ENCODE measurements at regions not wholly inside any gene's neighbourhood (a gene's known extent, or its start where the extent isn't known, plus 50 kb on each side); places are given as distances from the start of the nearest gene placed in this dataset.
A peak's percentile ranks its signal among the peaks of the same experiment; 100 is the strongest.
"Not testable (repeated sequence)": the region's sequence is repeated elsewhere in the genome, so short reads cannot be mapped to it uniquely, and the experiment has no call there.

DNA sequence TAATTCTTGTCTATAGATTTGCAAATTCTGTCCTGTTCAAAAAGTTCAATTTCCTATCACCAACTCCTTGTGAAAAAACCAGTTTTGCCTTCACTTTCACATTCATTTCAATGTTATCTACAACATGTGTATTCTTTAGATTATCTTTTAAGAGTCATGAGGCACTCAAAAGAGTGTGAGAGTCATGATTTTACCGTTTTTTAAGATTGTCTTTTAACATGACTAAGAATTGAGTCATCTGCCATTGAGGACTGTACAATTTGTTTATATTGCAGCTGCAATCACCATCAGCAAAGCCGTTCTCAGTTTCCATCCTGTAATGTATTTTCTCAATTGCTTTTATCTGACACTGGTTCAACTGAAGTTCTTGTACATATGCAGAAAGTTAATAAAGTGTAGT lies 275.8 kb downstream of the LNPK start:
- DNase-seq, result no peak
- TF ChIP-seq POLR2A (IDR thresholded peaks at IDR 0.05; ENCODE audit: low read length) (no peak), GATA1 (IDR thresholded peaks at IDR 0.05; ENCODE audit: low read depth, low read length) (no peak)

DNA sequence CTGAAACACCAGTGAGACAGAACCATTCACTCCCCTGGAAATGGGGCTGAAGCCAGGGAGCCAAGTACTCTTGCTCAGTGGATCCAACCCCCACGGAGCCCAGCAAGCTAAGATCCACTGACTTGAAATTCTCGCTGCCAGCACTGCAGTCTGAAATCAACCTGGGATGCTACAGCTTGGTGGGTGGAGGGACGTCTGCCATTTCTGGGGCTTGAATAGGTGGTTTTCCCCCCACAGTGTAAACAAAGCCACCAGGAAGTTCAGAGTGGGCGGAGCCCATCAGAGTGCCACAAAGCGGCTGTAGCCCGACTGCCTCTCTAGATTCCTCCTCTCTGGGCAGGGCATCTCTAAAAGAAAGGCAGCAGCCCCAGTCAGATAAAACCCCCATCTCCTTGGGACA lies 292.8 kb downstream of the LNPK start:
- no peak for TF ChIP-seq GATA1 (IDR thresholded peaks at IDR 0.05; ENCODE audit: low read depth, low read length)
- no peak for TF ChIP-seq POLR2A (IDR thresholded peaks at IDR 0.05; ENCODE audit: low read length)

DNA sequence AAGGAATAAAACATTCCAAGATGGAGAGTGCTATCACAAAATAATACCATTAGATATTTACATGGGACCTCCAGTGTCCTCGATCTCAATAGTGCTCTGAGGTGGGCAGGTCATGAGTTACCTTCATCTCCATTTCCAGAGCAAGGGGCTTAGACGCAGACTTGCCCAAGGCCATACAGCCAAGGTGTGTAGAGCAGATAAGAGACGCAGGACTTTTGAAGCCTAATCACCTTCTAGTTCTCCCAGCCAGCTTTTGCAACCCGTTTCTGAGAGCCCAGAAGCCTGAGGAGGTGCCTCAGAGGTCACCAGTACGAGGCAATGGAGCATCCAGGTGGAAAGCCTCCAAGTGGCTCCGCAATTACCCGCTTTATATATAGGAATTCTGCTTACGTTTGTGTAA lies 294.7 kb downstream of the LNPK start:
- no peak for TF ChIP-seq POLR2A (IDR thresholded peaks at IDR 0.05; ENCODE audit: low read length)
- no peak for TF ChIP-seq GATA1 (IDR thresholded peaks at IDR 0.05; ENCODE audit: low read depth, low read length)
- no peak for DNase-seq

More for the DNA sequence above, 292.8 kb downstream of the LNPK start:
- no peak for DNase-seq

DNA sequence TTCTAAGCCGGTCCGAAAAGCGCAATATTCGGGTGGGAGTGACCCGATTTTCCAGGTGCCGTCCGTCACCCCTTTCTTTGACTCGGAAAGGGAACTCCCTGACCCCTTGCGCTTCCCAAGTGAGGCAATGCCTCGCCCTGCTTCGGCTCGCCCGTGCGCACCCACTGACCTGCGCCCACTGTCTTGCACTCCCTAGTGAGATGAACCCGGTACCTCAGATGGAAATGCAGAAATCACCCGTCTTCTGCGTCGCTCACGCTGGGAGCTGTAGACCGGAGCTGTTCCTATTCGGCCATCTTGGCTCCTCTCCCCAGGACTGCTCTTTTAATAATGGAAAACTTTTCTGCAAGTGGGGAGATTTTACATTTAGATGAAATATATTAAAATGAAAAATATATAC lies 297.5 kb downstream of the LNPK start:
- DNase-seq, result not testable (repeated sequence)

DNA sequence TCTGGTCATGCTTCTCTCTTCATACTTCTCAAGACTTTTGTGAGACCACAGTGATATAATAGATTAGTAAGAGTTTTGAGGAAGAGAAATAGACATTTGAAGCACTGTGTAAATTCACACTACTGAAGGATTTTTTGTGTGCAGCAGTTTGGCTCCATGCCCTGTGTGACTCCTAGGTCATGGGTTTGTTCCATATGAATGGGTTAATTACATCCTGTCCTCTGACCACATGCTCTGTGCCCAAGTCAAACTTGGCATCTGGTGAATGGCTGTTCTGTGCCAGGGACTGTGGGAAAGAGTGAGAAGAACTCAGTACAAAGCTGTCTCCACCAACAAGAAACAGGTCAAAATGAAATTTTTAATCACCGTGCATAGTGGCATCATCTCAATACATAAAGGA lies 304.0 kb downstream of the LNPK start:
- TF ChIP-seq GATA1 (IDR thresholded peaks at IDR 0.05; ENCODE audit: low read depth, low read length), result no peak
- no peak for TF ChIP-seq POLR2A (IDR thresholded peaks at IDR 0.05; ENCODE audit: low read length)
- no peak for DNase-seq

DNA sequence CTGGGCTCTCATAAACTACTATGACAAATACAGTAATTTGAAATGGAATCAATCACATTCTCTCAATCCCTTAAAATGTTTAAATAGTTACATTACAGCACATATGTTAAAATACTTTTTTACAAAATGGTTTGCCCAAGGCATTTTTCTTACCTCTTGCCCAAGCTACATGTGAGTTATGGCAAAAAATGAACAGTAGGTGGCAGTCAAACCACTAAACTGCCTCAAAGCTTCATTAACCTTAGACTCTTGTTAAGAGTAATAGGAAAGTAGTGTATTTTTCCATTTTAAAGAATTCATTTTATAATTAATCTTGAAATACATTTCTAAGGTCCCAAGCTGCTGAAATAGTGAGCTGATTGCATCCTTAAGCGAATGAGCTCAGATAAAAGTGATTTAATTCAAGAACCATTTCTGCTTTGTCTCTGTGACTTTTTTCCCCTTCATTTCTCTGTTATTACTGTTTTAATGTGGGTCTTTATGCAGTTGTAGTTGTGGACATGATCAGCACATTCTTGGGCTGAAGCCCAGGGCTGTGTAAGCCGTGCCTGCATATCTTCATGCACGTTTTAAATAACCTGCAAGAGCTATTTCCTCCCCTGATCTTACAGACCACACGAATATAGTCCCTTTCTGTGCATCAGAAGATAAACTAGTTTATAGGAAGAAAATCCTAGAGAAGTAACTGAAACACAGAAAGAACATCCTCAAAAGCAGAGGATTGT lies 311.8 kb downstream of the LNPK start:
- no peak for TF ChIP-seq GATA1 (IDR thresholded peaks at IDR 0.05; ENCODE audit: low read depth, low read length)
- TF ChIP-seq POLR2A (IDR thresholded peaks at IDR 0.05; ENCODE audit: low read length), result no peak

DNA sequence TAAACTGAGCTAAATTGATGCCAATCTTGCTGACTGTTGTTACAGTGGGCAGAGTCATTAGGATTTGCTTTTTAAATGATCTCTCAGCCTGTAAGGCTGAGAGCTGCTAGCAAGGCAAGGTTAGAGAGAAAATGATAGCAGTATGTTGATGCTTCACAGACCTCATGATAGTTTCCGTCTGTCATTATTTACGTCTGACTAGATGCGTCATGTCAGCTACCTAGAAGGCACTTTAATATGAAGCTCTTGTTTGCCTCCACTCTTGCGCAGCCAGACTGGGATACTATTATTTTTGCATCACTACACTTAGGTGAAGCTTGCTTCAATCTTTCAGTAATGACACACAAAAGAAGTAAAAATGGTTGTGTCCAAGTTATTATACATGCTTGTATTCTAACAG lies 313.8 kb downstream of the LNPK start:
- DNase-seq, result no peak
- TF ChIP-seq GATA1 (IDR thresholded peaks at IDR 0.05; ENCODE audit: low read depth, low read length), result no peak
- no peak for TF ChIP-seq POLR2A (IDR thresholded peaks at IDR 0.05; ENCODE audit: low read length)

More for the DNA sequence above, 311.8 kb downstream of the LNPK start:
- peak; percentile 66 to 80 for DNase-seq

DNA sequence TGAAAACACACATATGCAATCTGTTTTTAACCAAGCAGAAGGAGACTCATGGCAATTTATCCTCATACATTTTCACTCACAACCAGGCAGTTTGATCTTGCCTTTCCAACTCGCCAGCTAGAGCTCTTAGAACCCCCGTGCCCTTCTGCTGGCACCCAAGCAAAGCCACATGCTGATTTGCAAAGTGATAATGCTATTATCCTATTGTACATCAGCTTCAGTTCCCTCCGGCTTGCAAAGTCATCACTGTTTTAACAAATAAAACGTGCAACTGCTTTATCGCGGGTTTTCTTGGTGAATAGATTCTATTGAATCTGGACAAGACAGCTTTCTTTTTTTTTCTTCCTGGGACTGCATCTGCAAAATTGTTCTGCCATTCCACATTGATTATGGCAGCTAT lies 314.6 kb downstream of the LNPK start:
- no peak for DNase-seq
- TF ChIP-seq POLR2A (IDR thresholded peaks at IDR 0.05; ENCODE audit: low read length) (no peak), GATA1 (IDR thresholded peaks at IDR 0.05; ENCODE audit: low read depth, low read length) (no peak)

DNA sequence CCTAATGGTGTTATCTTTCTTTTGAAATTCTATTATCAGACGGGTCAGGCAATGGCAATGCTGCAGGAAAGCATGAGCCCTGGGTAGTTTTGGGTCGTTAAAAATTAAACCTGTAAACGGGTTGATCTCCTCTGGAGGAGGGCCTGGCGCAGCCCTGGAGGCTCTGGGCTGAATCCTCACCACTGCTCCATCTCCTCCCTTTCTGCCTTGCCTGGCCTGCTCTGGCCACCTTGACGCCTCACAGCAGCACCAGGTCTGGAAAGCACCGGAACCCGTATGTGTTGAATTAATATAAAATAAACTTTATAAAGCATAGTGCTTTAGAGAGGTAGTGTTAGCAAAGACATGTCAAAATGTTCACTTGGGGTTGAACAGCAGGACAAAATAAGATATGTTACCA lies 316.1 kb downstream of the LNPK start:
- DNase-seq, result no peak
- TF ChIP-seq GATA1 (IDR thresholded peaks at IDR 0.05; ENCODE audit: low read depth, low read length), result no peak
- TF ChIP-seq POLR2A (IDR thresholded peaks at IDR 0.05; ENCODE audit: low read length), result no peak

DNA sequence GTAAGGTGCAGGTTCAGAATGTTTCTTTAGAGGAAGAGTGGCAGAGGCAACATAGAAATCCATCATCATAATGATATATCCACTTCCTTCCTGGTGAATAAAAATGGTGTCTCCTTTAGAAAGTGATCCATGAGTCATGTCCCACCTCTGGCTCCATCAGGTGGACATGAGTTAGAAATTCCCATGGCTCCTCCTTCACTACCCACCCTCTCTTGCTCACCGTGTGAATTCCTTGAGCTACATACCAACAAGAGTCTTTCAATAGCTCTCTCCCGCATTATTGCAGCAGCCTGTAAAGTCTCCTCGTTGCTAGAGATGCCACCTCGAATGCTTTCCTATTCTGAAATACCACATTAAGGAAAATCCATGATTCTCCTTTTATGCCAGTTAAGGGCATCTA lies 317.6 kb downstream of the LNPK start:
- no peak for DNase-seq
- TF ChIP-seq POLR2A (IDR thresholded peaks at IDR 0.05; ENCODE audit: low read length), result no peak
- TF ChIP-seq GATA1 (IDR thresholded peaks at IDR 0.05; ENCODE audit: low read depth, low read length), result no peak

DNA sequence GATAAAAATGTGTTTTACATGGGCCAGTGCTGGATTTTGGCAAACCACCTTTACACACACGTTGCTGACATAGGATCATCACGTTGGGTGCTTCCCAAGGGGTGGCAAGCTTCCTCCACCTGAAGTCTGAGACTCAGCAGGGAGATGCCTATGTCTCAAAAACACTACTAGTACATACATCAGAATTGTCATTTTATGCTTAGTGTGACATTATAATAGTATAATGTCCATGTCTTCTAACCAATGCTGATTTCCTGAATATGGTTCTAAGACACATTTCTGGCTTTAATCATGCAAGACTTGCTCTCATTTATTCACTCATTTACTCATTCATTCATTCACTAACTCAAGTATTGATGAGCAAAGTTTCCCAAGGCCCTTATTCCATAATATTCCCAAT lies 322.3 kb downstream of the LNPK start:
- no peak for DNase-seq
- TF ChIP-seq POLR2A (IDR thresholded peaks at IDR 0.05; ENCODE audit: low read length) (no peak), GATA1 (IDR thresholded peaks at IDR 0.05; ENCODE audit: low read depth, low read length) (no peak)

DNA sequence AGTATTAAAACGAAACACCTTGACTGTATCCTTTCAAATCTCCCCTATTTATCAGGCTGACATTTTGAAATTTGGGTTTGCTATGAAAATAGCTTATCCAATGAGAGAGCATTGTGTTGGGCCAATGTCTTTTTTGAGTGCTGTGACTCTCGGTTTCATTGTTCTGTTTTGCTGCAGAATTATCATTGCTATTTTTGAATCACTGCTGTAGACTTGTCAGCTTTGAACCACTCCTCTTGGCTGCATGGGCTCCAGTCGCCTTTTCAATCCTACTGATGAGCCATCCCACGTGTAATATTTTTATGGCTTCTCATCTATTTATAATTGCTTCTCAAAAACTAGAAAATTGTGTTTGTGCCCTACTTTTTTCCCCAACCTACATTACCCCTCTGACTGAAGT lies 322.8 kb downstream of the LNPK start:
- TF ChIP-seq GATA1 (IDR thresholded peaks at IDR 0.05; ENCODE audit: low read depth, low read length), result no peak
- no peak for TF ChIP-seq POLR2A (IDR thresholded peaks at IDR 0.05; ENCODE audit: low read length)
- DNase-seq, result no peak

DNA sequence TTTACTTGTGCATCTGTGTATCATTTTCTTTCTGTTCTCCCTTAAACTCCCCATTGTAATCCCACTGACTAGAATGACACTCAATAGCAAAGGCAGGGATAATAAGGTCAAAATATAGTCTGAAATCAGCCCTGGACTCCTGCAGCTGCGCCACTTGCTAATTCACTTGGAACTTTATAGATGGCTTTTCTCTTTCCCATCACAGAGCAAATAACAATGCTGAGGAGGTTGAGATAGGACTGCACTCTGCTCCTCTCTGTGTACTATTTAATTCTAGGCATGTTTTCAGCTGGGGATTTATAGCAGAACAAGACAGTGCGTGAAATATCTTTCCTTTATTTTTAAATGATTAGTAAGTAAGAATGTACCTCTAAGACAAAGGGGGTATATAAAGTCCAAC lies 324.2 kb downstream of the LNPK start:
- TF ChIP-seq POLR2A (IDR thresholded peaks at IDR 0.05; ENCODE audit: low read length), result no peak
- no peak for TF ChIP-seq GATA1 (IDR thresholded peaks at IDR 0.05; ENCODE audit: low read depth, low read length)
- no peak for DNase-seq

DNA sequence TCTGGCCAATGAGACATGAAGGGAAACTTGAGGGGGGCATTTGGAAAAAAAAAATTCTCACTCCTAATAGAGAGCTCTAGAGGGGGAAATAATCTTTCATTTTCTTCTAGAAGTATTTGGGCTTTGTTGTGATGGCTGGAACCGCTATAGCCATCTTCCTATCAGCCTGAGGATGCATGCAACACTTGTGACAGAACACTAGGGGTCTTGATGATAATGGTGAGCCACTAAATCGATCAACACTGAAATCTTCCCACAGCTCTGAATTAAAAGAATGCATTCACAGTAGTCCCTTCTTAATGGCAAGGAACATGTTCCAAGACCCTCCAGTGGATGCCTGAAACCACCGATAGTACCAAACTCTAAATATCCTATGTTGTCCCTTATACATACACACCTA lies 325.3 kb downstream of the LNPK start:
- TF ChIP-seq POLR2A (IDR thresholded peaks at IDR 0.05; ENCODE audit: low read length) (no peak), GATA1 (IDR thresholded peaks at IDR 0.05; ENCODE audit: low read depth, low read length) (no peak)
- no peak for DNase-seq

DNA sequence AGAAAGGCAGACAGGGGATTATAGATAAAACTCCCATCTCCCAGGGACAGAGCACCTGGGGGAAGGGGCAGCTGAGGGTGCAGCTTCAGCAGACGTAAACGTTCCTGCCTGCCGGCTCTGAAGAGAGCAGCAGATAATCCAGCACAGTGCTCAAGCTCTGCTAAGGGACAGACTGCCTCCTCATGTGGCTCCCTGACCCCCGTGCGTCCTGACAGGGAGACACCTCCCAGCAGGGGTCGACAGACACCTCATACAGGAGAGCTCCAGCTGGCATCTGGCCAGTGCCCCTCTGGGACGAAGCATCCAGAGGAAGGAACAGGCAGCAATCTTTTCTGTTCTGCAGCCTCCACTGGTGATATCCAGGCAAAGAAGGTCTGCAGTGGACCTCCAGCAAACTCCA lies 333.3 kb downstream of the LNPK start:
- not testable (repeated sequence) for DNase-seq

DNA sequence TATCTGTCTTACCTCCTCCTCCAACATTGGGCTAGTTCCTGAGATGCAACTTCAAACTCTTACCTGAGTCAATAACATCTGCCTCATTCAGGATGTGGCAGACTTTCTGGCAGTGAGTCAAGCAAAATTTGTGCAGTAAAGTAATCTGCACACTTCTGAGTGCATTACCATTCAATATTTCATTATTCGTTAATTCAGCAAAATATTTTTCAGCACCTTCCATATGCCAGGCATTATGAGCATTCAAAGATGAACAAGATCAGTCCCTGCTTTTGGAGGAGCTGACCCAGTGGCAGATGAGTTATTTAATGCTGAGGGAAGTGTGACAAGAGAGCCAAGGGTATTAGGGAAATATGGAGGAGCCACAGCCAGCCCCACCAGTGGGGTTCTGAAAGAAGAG lies 339.7 kb downstream of the LNPK start:
- no peak for DNase-seq
- TF ChIP-seq POLR2A (IDR thresholded peaks at IDR 0.05; ENCODE audit: low read length), result no peak
- TF ChIP-seq GATA1 (IDR thresholded peaks at IDR 0.05; ENCODE audit: low read depth, low read length), result no peak
